OCI-LY1 (cell line): ENCODE measurements at regions not wholly inside any gene's neighbourhood (a gene's known extent, or its start where the extent isn't known, plus 50 kb on each side); places are given as distances from the start of the nearest gene placed in this dataset.

Source experiments
- CTCF ChIP-seq: fragments of 200-600 bp; sonication (generic), shearing (Covaris generic); IDR thresholded peaks from 2 replicates; pipeline ENCODE4 v1.5.1; 2017; ENCODE audit warnings: mild to moderate bottlenecking, antibody characterized with exemption, low read length, moderate library complexity, mixed read lengths
- EZH2 ChIP-seq: fragments of 200-600 bp; sonication (generic), shearing (Covaris generic); IDR thresholded peaks from 2 replicates; pipeline ENCODE4 v1.8.0; 2017; ENCODE audit warnings: borderline replicate concordance, mixed run types, mild to moderate bottlenecking, antibody characterized with exemption, low read length, moderate library complexity, mixed read lengths

GRCh38 chr20:23200413-23200812 is 114.3 kb upstream of the CD93 start:
- TF ChIP-seq CTCF (no peak), EZH2 (no peak)
